PC-9 (cell line): ENCODE measurements at regions not wholly inside any gene's neighbourhood (a gene's known extent, or its start where the extent isn't known, plus 50 kb on each side); places are given as distances from the start of the nearest gene placed in this dataset.

Experiments used
- EZH2 ChIP-seq: fragments of 200-600 bp; sonication (generic); IDR thresholded peaks from 2 replicates; pipeline ENCODE4 v1.8.0; 2017; ENCODE audit warnings: antibody characterized with exemption, low read depth
- TF ChIP-seq, protein P1 (sequence below): fragments of 200-600 bp; sonication (generic); conservative IDR thresholded peaks from 2 replicates; pipeline ENCODE4 v1.6.1; 2017; ENCODE audit warnings: mixed run types, antibody characterized with exemption, mild to moderate bottlenecking, moderate library complexity

DNA sequence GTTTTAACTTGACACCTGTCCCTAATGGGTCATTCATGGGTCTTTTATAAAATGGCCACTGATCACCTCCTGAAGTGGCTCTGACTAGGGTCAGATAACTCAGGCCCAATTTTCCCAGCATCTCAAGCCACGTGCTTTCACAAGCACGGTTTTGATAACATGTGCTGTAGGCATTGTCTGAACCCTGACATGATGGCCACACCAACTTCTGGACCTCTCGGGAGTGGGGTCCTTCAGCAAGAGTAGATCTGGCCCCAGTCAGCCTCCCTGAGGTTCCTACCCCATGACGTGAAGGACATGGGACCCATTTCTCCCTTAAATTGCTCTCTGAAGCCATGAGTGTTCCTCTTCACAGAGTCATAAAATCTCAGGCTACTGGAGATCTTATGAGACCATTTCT, 60.4 kb upstream of the CCND1 start:
- TF ChIP-seq EZH2, result no peak
- TF ChIP-seq, protein P1, sequence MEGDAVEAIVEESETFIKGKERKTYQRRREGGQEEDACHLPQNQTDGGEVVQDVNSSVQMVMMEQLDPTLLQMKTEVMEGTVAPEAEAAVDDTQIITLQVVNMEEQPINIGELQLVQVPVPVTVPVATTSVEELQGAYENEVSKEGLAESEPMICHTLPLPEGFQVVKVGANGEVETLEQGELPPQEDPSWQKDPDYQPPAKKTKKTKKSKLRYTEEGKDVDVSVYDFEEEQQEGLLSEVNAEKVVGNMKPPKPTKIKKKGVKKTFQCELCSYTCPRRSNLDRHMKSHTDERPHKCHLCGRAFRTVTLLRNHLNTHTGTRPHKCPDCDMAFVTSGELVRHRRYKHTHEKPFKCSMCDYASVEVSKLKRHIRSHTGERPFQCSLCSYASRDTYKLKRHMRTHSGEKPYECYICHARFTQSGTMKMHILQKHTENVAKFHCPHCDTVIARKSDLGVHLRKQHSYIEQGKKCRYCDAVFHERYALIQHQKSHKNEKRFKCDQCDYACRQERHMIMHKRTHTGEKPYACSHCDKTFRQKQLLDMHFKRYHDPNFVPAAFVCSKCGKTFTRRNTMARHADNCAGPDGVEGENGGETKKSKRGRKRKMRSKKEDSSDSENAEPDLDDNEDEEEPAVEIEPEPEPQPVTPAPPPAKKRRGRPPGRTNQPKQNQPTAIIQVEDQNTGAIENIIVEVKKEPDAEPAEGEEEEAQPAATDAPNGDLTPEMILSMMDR, result no peak
